A673 (cell line): ENCODE measurements at regions not wholly inside any gene's neighbourhood (a gene's known extent, or its start where the extent isn't known, plus 50 kb on each side); places are given as distances from the start of the nearest gene placed in this dataset.
A peak's percentile ranks its signal among the peaks of the same experiment; 100 is the strongest.

Experiments used
- CTCF ChIP-seq: fragments of 300-800, 200-600 bp; sonication (generic); conservative IDR thresholded peaks from 2 replicates; pipeline ENCODE4 v1.5.1; 2017; ENCODE audit warnings: low read depth, mild to moderate bottlenecking, antibody characterized with exemption, low read length, moderate library complexity, mixed read lengths
- EZH2 ChIP-seq: fragments of 200-600 bp; sonication (generic); IDR thresholded peaks from 2 replicates; pipeline ENCODE4 v1.6.1; 2017; ENCODE audit warnings: borderline replicate concordance, low read depth, mild to moderate bottlenecking, mixed read lengths, antibody characterized with exemption, low read length; ENCODE audit not compliant: poor library complexity, severe bottlenecking

- TF ChIP-seq CTCF (0 out of 2 replicates have a peak, but pooled peaks have one; percentile 11), EZH2 (no peak)
These were observed 121.5 kb downstream of the SLC4A3 start for GRCh38 chr2:219748671-219749570.
